HCT116 (cell line): ENCODE measurements at regions not wholly inside any gene's neighbourhood (a gene's known extent, or its start where the extent isn't known, plus 50 kb on each side); places are given as distances from the start of the nearest gene placed in this dataset.

ENCODE experiments used
- CTCF ChIP-seq, 3 experiments: fragments of 200-600 bp in 1 of 3; sonication (generic) in 1 of 3; IDR thresholded peaks in 2 of 3; conservative IDR thresholded peaks in 1 of 3; 2 replicates each; pipeline ENCODE4 v1.5.1; 2012 to 2017; ENCODE audit warnings: low read depth in 2 of 3, low read length in 2 of 3, antibody characterized with exemption in 1 of 3, borderline replicate concordance in 1 of 3, control low read depth in 1 of 3, mild to moderate bottlenecking in 1 of 3, mixed read lengths in 1 of 3, mixed run types in 1 of 3, moderate library complexity in 1 of 3; ENCODE audit not compliant: insufficient read depth in 1 of 3
- EZH2 ChIP-seq: fragments of 200-600 bp; sonication (generic); IDR thresholded peaks from 2 replicates; pipeline ENCODE4 v1.6.1; 2017; ENCODE audit warnings: antibody characterized with exemption, mixed run types
- MAX ChIP-seq: IDR thresholded peaks from 2 replicates; pipeline ENCODE4 v1.6.1; 2012

GRCh38 chr12:69001251-69001650 lies 68.3 kb upstream of the CPM start:
- TF ChIP-seq CTCF (IDR thresholded peaks at IDR 0.05 in 2 of 3, conservative IDR thresholded peaks at IDR 0.05 in 1 of 3; ENCODE audit: borderline replicate concordance in 1 of 3, insufficient read depth in 1 of 3, low read depth in 2 of 3, low read length in 2 of 3) (no peak), EZH2 (no peak), MAX (no peak)
